ENCODE measurements at regions not wholly inside any gene's neighbourhood (a gene's known extent, or its start where the extent isn't known, plus 50 kb on each side); places are given as distances from the start of the nearest gene placed in this dataset.
"Not testable (repeated sequence)": the region's sequence is repeated elsewhere in the genome, so short reads cannot be mapped to it uniquely, and the experiment has no call there.

- TF ChIP-seq POLR2A (IDR thresholded peaks at IDR 0.05) (no peak), POLR2AphosphoS5 (IDR thresholded peaks at IDR 0.05) (no peak)
- TF ChIP-seq, protein P1, sequence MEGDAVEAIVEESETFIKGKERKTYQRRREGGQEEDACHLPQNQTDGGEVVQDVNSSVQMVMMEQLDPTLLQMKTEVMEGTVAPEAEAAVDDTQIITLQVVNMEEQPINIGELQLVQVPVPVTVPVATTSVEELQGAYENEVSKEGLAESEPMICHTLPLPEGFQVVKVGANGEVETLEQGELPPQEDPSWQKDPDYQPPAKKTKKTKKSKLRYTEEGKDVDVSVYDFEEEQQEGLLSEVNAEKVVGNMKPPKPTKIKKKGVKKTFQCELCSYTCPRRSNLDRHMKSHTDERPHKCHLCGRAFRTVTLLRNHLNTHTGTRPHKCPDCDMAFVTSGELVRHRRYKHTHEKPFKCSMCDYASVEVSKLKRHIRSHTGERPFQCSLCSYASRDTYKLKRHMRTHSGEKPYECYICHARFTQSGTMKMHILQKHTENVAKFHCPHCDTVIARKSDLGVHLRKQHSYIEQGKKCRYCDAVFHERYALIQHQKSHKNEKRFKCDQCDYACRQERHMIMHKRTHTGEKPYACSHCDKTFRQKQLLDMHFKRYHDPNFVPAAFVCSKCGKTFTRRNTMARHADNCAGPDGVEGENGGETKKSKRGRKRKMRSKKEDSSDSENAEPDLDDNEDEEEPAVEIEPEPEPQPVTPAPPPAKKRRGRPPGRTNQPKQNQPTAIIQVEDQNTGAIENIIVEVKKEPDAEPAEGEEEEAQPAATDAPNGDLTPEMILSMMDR (IDR thresholded peaks at IDR 0.05), result no peak
- Histone ChIP-seq H3K27ac (no peak overlapping the region), H3K9me3 (no peaks in the 10 kb centered on the region), H3K4me1 (replicated peaks) (no peaks in the 10 kb centered on the region), H3K4me3 (no peak overlapping the region), H3K27me3 (replicated peaks; ENCODE audit: insufficient read depth) (no peaks in the 10 kb centered on the region), H3K36me3 (no peaks in the 10 kb centered on the region)
- DNase-seq (ENCODE audit: low spot score), result no peak
- intact Hi-C loops (cut with DNase I), result no loop called here
- 51% methylated on average over 2 of the region's 2 CpGs for WGBS
Measured at GRCh38 chr13:68715651-68716050, 1392.0 kb upstream of the ATXN8OS start.

DNA sequence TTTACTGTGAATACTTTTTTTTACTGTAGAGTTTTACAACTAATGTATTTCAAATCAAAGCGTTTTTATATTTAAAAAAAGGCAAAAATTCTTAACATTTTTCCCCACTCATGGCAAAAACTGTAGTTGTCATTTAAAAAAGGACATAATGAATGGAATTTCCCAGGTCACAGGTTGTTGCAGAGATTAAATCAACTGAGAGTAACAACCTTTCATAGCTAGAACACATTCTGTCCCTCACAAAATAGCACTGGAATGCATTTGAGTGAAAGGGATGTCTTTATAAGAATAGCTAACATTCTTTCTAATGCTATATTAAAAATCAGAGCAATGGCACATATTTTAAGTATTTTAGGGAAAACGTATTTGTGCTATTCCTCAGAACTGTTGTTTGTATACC is 1393.3 kb upstream of the ATXN8OS start:
- TF ChIP-seq POLR2AphosphoS5 (IDR thresholded peaks at IDR 0.05) (no peak), POLR2A (IDR thresholded peaks at IDR 0.05) (no peak)
- TF ChIP-seq, protein P1 (IDR thresholded peaks at IDR 0.05), result no peak
- Histone ChIP-seq H3K4me3 (no peak overlapping the region), H3K27me3 (replicated peaks; ENCODE audit: insufficient read depth) (no peaks in the 10 kb centered on the region), H3K27ac (no peak overlapping the region), H3K4me1 (replicated peaks) (no peaks in the 10 kb centered on the region), H3K9me3 (no peaks in the 10 kb centered on the region), H3K36me3 (no peaks in the 10 kb centered on the region)
- intact Hi-C loops (cut with DNase I), result no loop called here
- no peak for DNase-seq (ENCODE audit: low spot score)
- 26% methylated on average over 2 of the region's 2 CpGs for WGBS

DNA sequence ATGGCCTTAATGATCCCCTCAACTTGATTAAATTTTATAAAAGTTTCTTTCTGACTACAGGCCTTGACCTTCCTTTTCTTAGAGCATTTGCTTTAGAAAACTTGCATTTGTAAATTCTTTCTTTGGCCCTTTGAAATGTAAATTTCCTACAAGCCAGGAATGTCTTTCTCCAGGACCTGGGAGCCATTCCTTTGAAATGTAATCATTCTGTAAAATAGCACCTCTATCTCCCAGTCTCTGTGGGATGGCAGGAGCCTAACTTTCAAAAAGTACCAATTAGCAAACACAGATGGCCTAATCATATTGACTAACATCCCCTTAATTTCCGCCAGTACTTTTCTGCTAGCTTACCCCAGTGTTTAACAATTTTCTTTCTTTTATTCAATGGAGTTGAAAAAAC is 1394.2 kb upstream of the ATXN8OS start:
- 86% methylated on average over 1 of the region's 1 CpG for WGBS
- no peaks in the 10 kb centered on the region for H3K4me1 ChIP-seq (replicated peaks)
- TF ChIP-seq, protein P1 (IDR thresholded peaks at IDR 0.05), result no peak
- TF ChIP-seq POLR2A (IDR thresholded peaks at IDR 0.05) (no peak), POLR2AphosphoS5 (IDR thresholded peaks at IDR 0.05) (no peak)
- no peak overlapping the region for H3K27ac ChIP-seq
- H3K4me3 ChIP-seq, result no peak overlapping the region
- H3K9me3 ChIP-seq, result no peaks in the 10 kb centered on the region
- H3K36me3 ChIP-seq, result no peaks in the 10 kb centered on the region
- DNase-seq (ENCODE audit: low spot score), result no peak
- intact Hi-C loops (cut with DNase I), result no loop called here
- H3K27me3 ChIP-seq (replicated peaks; ENCODE audit: insufficient read depth), result no peaks in the 10 kb centered on the region

- no peak overlapping the region for H3K4me3 ChIP-seq
- DNase-seq (ENCODE audit: low spot score), result no peak
- WGBS, result 88% methylated on average over 16 of the region's 16 CpGs
- H3K27ac ChIP-seq, result no peak overlapping the region
- intact Hi-C loops (cut with DNase I), result no loop called here
- H3K4me1 ChIP-seq (replicated peaks), result no peaks in the 10 kb centered on the region
- no peaks in the 10 kb centered on the region for H3K27me3 ChIP-seq (replicated peaks; ENCODE audit: insufficient read depth)
- TF ChIP-seq, protein P1 (IDR thresholded peaks at IDR 0.05), result no peak
- no peak for TF ChIP-seq POLR2A (IDR thresholded peaks at IDR 0.05)
- no peaks in the 10 kb centered on the region for H3K9me3 ChIP-seq
- no peaks in the 10 kb centered on the region for H3K36me3 ChIP-seq
Measured at GRCh38 chr13:68708336-68708908, 1399.2 kb upstream of the ATXN8OS start.

- DNase-seq (ENCODE audit: low spot score); intact Hi-C loops (cut with DNase I); H3K4me3 ChIP-seq; H3K4me1 ChIP-seq (replicated peaks); H3K27ac ChIP-seq; H3K27me3 ChIP-seq (replicated peaks; ENCODE audit: insufficient read depth); H3K9me3 ChIP-seq; H3K36me3 ChIP-seq: not testable (repeated sequence)
Measured at GRCh38 chr13:68706044-68706443, 1401.6 kb upstream of the ATXN8OS start.
